GM12891 (cell line): ENCODE measurements at regions not wholly inside any gene's neighbourhood (a gene's known extent, or its start where the extent isn't known, plus 50 kb on each side); places are given as distances from the start of the nearest gene placed in this dataset.

Source experiments
- PAX5 ChIP-seq: IDR thresholded peaks from 2 replicates; pipeline ENCODE4 v1.6.1; 2011; ENCODE audit warnings: low read length, moderate library complexity, mild to moderate bottlenecking; ENCODE audit not compliant: insufficient read depth, severe bottlenecking
- POLR2A ChIP-seq: IDR thresholded peaks from 2 replicates; pipeline ENCODE4 v1.6.1; 2011; ENCODE audit warnings: low read depth, low read length, control low read depth
- POLR2AphosphoS5 ChIP-seq: IDR thresholded peaks from 2 replicates; pipeline ENCODE4 v1.6.1; 2011; ENCODE audit warnings: low read depth, low read length, control low read depth
- POU2F2 ChIP-seq: IDR thresholded peaks from 2 replicates; pipeline ENCODE4 v1.6.1; 2011; ENCODE audit warnings: low read depth, mild to moderate bottlenecking, control low read depth, low read length, moderate library complexity
- SPI1 ChIP-seq: IDR thresholded peaks from 2 replicates; pipeline ENCODE4 v1.6.1; 2011; ENCODE audit warnings: low read depth, low read length, control low read depth
- TAF1 ChIP-seq: IDR thresholded peaks from 2 replicates; pipeline ENCODE4 v1.6.1; 2011; ENCODE audit warnings: low read depth, low read length, control low read depth

GRCh38 chr13:74026753-74027152 lies 107.5 kb downstream of the KLF12 start:
- no peak for TF ChIP-seq POU2F2
- TF ChIP-seq POLR2AphosphoS5, result no peak
- no peak for TF ChIP-seq POLR2A
- TF ChIP-seq TAF1, result no peak
- peak; percentile 33; the same call in 1 of the 2 replicates for TF ChIP-seq SPI1
- TF ChIP-seq PAX5, result no peak
